OCI-LY7 (cell line): ENCODE measurements at regions not wholly inside any gene's neighbourhood (a gene's known extent, or its start where the extent isn't known, plus 50 kb on each side); places are given as distances from the start of the nearest gene placed in this dataset.

Experiments used
- BruUV-seq: library from RNA; stranded (reverse); fragments of 400-500 nt; replicated peaks from 2 replicates; lab custom pipeline; 2021; lab: Mats Ljungman, UMichigan
- CTCF ChIA-PET: fragments of 300-600 bp; sonication (Branson Sonifier 250); formaldehyde crosslinking; loops from one replicate; lab custom pipeline; 2022; ENCODE audit warnings: antibody characterized with exemption; ENCODE audit not compliant: unreplicated experiment; lab: Charles Lee
- POLR2A ChIA-PET: fragments of 300-600 bp; sonication (Branson Sonifier 250); formaldehyde crosslinking; loops from one replicate; lab custom pipeline; 2022; ENCODE audit warnings: antibody characterized with exemption; lab: Charles Lee
- DNase-seq: peaks from one replicate; pipeline ENCODE4 v3.0.0-alpha.2; 2015; ENCODE audit warnings: low spot score
- H2AFZ ChIP-seq: fragments of 200-600 bp; sonication (generic), shearing (Covaris generic); 2 replicates; pipeline ENCODE4 v1.6.1; 2014; ENCODE audit warnings: mild to moderate bottlenecking, antibody characterized with exemption, low read length, moderate library complexity
- H3K27ac ChIP-seq: fragments of 200-600 bp; sonication (generic); 2 replicates; pipeline ENCODE4 v1.5.1; 2014; ENCODE audit warnings: mixed run types, low read depth, mild to moderate bottlenecking, moderate library complexity, low read length, inconsistent platforms; ENCODE audit not compliant: poor library complexity, severe bottlenecking
- H3K36me3 ChIP-seq: fragments of 200-600 bp; sonication (generic); 2 replicates; pipeline ENCODE4 v1.6.1; 2014; ENCODE audit warnings: mild to moderate bottlenecking, antibody characterized with exemption, low read length, moderate library complexity, mixed read lengths; ENCODE audit not compliant: insufficient read depth
- H3K4me1 ChIP-seq: fragments of 200-600 bp; sonication (generic); 2 replicates; pipeline ENCODE4 v1.5.1; 2014; ENCODE audit warnings: mild to moderate bottlenecking, low read length; ENCODE audit not compliant: insufficient read depth, poor library complexity, severe bottlenecking
- H3K4me2 ChIP-seq: fragments of 200-600 bp; sonication (generic); 2 replicates; pipeline ENCODE4 v1.6.1; 2014; ENCODE audit warnings: mild to moderate bottlenecking, low read length
- H3K4me3 ChIP-seq: fragments of 200-600 bp; sonication (generic); 2 replicates; pipeline ENCODE4 v1.5.1; 2014; ENCODE audit warnings: mild to moderate bottlenecking, low read depth, low read length; ENCODE audit not compliant: poor library complexity, severe bottlenecking
- H3K79me2 ChIP-seq: fragments of 200-600 bp; sonication (generic); 2 replicates; pipeline ENCODE4 v1.6.1; 2016; ENCODE audit warnings: low read depth, mild to moderate bottlenecking, low read length, moderate library complexity, mixed read lengths; ENCODE audit not compliant: insufficient read depth
- H3K9me2 ChIP-seq: fragments of 200-600 bp; sonication (generic); 2 replicates; pipeline ENCODE4 v1.6.1; 2016; ENCODE audit warnings: mild to moderate bottlenecking, low read length, mixed read lengths; ENCODE audit not compliant: insufficient read depth
- H3K9me3 ChIP-seq: fragments of 200-600 bp; sonication (generic); 2 replicates; pipeline ENCODE4 v1.6.1; 2014; ENCODE audit warnings: mild to moderate bottlenecking, mixed run types, low read length, mixed read lengths
- H4K20me1 ChIP-seq: fragments of 200-600 bp; sonication (generic); 2 replicates; pipeline ENCODE4 v1.6.1; 2014; ENCODE audit warnings: mild to moderate bottlenecking, antibody characterized with exemption, low read length, moderate library complexity, mixed read lengths; ENCODE audit not compliant: insufficient read depth
- EZH2phosphoT487 ChIP-seq: fragments of 200-600 bp; sonication (generic); IDR thresholded peaks from 2 replicates; pipeline ENCODE4 v1.6.1; 2018; ENCODE audit warnings: low read depth, borderline replicate concordance, mild to moderate bottlenecking, mixed run types, antibody characterized with exemption, low read length, moderate library complexity, mixed read lengths
- intact Hi-C: fragments of 100-400 bp; cut with micrococcal nuclease; formaldehyde crosslinking; loops from one replicate; pipeline ENCODE4 v1.10.0; 2022; ENCODE audit not compliant: unreplicated experiment
- TF ChIP-seq, protein P1 (sequence below): fragments of 200-600 bp; sonication (generic); conservative IDR thresholded peaks from 2 replicates; pipeline ENCODE4 v1.5.1; 2014; ENCODE audit warnings: mild to moderate bottlenecking, antibody characterized with exemption, low read length, moderate library complexity, mixed read lengths

DNA sequence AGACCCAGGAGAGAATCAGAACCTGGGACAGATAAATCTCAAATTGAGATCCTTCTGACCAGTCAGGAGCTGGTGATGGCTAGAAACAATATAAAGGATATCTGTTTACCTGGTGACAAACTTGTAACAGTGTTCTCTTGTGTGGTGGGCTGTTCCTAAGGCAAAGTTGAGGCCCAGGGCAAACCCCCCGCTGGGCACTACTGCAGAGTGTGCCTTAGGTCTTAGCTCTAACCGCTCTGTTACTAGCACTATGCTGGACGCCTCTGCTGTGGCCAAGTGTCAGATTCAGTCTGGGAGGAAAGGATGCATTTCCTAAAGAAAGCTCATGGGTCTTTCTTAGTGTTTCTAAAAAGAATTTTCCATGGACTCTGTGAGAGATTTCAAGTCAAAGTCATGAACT is 146.5 kb upstream of the MEIS2 start:
- no peak overlapping the region for H3K27ac ChIP-seq
- H3K9me2 ChIP-seq, result no peaks in the 10 kb centered on the region
- no peaks in the 10 kb centered on the region for H4K20me1 ChIP-seq
- H3K79me2 ChIP-seq, result no peaks in the 10 kb centered on the region
- H3K4me3 ChIP-seq, result no peak overlapping the region
- ChIA-PET CTCF (no interaction called here), POLR2A (interaction anchor here (0.6 kb wide), 1 partner anchor 243 kb away, joined by 3 read pairs; no protein-coding TSS in a partner anchor)
- H3K4me2 ChIP-seq, result no peak overlapping the region
- no peaks in the 10 kb centered on the region for H3K4me1 ChIP-seq
- BruUV-seq, result no TSS peak
- H2AFZ ChIP-seq, result no peak overlapping the region
- TF ChIP-seq, protein P1, sequence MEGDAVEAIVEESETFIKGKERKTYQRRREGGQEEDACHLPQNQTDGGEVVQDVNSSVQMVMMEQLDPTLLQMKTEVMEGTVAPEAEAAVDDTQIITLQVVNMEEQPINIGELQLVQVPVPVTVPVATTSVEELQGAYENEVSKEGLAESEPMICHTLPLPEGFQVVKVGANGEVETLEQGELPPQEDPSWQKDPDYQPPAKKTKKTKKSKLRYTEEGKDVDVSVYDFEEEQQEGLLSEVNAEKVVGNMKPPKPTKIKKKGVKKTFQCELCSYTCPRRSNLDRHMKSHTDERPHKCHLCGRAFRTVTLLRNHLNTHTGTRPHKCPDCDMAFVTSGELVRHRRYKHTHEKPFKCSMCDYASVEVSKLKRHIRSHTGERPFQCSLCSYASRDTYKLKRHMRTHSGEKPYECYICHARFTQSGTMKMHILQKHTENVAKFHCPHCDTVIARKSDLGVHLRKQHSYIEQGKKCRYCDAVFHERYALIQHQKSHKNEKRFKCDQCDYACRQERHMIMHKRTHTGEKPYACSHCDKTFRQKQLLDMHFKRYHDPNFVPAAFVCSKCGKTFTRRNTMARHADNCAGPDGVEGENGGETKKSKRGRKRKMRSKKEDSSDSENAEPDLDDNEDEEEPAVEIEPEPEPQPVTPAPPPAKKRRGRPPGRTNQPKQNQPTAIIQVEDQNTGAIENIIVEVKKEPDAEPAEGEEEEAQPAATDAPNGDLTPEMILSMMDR, result no peak
- no peak for TF ChIP-seq EZH2phosphoT487
- no peaks in the 10 kb centered on the region for H3K36me3 ChIP-seq
- DNase-seq, result no peak
- H3K9me3 ChIP-seq, result no peaks in the 10 kb centered on the region
- intact Hi-C loops, result no loop called here

GRCh38 chr15:37249249-37249648 is 148.9 kb upstream of the MEIS2 start:
- Histone ChIP-seq H3K9me2 (no peaks in the 10 kb centered on the region), H3K27ac (no peak overlapping the region), H2AFZ (no peak overlapping the region), H3K4me3 (no peak overlapping the region), H3K9me3 (no peaks in the 10 kb centered on the region), H4K20me1 (no peaks in the 10 kb centered on the region), H3K36me3 (no peaks in the 10 kb centered on the region), H3K4me1 (no peaks in the 10 kb centered on the region), H3K4me2 (no peak overlapping the region), H3K79me2 (no peaks in the 10 kb centered on the region)
- intact Hi-C loops, result no loop called here
- POLR2A ChIA-PET, result no interaction called here
- no TSS peak for BruUV-seq
- CTCF ChIA-PET, result no interaction called here
- no peak for TF ChIP-seq EZH2phosphoT487
- TF ChIP-seq, protein P1, result no peak
- no peak for DNase-seq

- H3K79me2 ChIP-seq, result no peaks in the 10 kb centered on the region
- H3K36me3 ChIP-seq, result no peaks in the 10 kb centered on the region
- no peaks in the 10 kb centered on the region for H3K4me1 ChIP-seq
- no peak overlapping the region for H2AFZ ChIP-seq
- CTCF ChIA-PET, result no interaction called here
- H3K27ac ChIP-seq, result no peak overlapping the region
- no peaks in the 10 kb centered on the region for H3K9me3 ChIP-seq
- no TSS peak for BruUV-seq
- no peaks in the 10 kb centered on the region for H4K20me1 ChIP-seq
- POLR2A ChIA-PET, result interaction anchor here (0.5 kb wide), 1 partner anchor 129 kb away, joined by 3 read pairs; no protein-coding TSS in a partner anchor
- no peak overlapping the region for H3K4me3 ChIP-seq
- no peak for DNase-seq
- intact Hi-C loops, result no loop called here
- no peaks in the 10 kb centered on the region for H3K9me2 ChIP-seq
- TF ChIP-seq, protein P1, result no peak
- TF ChIP-seq EZH2phosphoT487, result no peak
- H3K4me2 ChIP-seq, result no peak overlapping the region
These were observed 152.2 kb upstream of the MEIS2 start for GRCh38 chr15:37252530-37252929.
